ENCODE measurements at regions not wholly inside any gene's neighbourhood (a gene's known extent, or its start where the extent isn't known, plus 50 kb on each side); places are given as distances from the start of the nearest gene placed in this dataset.

DNA sequence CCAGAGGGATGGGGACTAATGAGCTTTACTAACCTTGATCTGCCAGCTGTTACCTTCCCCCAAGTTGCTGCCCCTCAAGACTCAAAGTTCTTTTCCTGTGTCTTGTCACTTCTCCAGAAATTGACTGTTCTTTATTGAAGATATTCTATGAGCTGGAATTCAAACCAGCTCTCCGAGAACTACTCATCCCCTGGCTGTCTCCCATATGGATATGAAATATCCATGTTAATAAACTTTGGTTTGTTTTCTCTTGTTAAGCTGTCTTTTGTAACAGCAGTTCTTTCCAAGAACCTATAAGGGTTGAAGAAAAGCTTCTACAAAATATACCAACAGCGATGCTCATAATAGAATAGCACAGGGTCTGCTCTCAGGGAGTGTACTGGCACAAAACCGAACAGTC is 77.0 kb downstream of the CAMK2N1 start:
- TF ChIP-seq CTCF (IDR thresholded peaks at IDR 0.05; ENCODE audit: poor library complexity) (no peak), EZH2 (IDR thresholded peaks at IDR 0.05; ENCODE audit: borderline replicate concordance) (no peak), EZH2phosphoT487 (IDR thresholded peaks at IDR 0.05; ENCODE audit: low read depth, severe bottlenecking, unreplicated experiment) (no peak)
